ENCODE measurements at regions not wholly inside any gene's neighbourhood (a gene's known extent, or its start where the extent isn't known, plus 50 kb on each side); places are given as distances from the start of the nearest gene placed in this dataset.

- no peak for TF ChIP-seq POLR2A (IDR thresholded peaks at IDR 0.05)
- no peak for TF ChIP-seq CTCF (IDR thresholded peaks at IDR 0.05)
Measured at GRCh38 chr11:42825598-42825997, 486.2 kb upstream of the API5 start.
